ENCODE measurements at regions not wholly inside any gene's neighbourhood (a gene's known extent, or its start where the extent isn't known, plus 50 kb on each side); places are given as distances from the start of the nearest gene placed in this dataset.

GRCh38 chr4:124178449-124179021 lies 534.0 kb downstream of the ANKRD50 start:
- TF ChIP-seq FOSL2 (IDR thresholded peaks at IDR 0.05; ENCODE audit: borderline replicate concordance, low read depth), result no peak
- TF ChIP-seq CTCF (IDR thresholded peaks at IDR 0.05), result no peak
- no peak for TF ChIP-seq NFIC (IDR thresholded peaks at IDR 0.05; ENCODE audit: borderline replicate concordance)

Data from SK-N-SH (cell line).